Rectal smooth muscle tissue (tissue), 1 donor: ENCODE measurements at regions not wholly inside any gene's neighbourhood (a gene's known extent, or its start where the extent isn't known, plus 50 kb on each side); places are given as distances from the start of the nearest gene placed in this dataset.

Source experiments
- H3K27ac ChIP-seq: one replicate; pipeline ENCODE4 v1.7.0; 2013; ENCODE audit warnings: low read depth, low read length, inconsistent platforms
- H3K27me3 ChIP-seq: one replicate; pipeline ENCODE4 v1.7.0; 2013; ENCODE audit warnings: low read length; ENCODE audit not compliant: control insufficient read depth, insufficient read depth
- H3K36me3 ChIP-seq: one replicate; pipeline ENCODE4 v1.7.0; 2013; ENCODE audit warnings: low read length; ENCODE audit not compliant: control insufficient read depth, insufficient read depth
- H3K4me1 ChIP-seq: one replicate; pipeline ENCODE4 v1.7.0; 2013; ENCODE audit warnings: low read length; ENCODE audit not compliant: control insufficient read depth, insufficient read depth
- H3K4me3 ChIP-seq: one replicate; pipeline ENCODE4 v1.7.0; 2013; ENCODE audit warnings: low read length
- H3K9ac ChIP-seq: one replicate; pipeline ENCODE4 v1.7.0; 2013; ENCODE audit warnings: low read length

- H3K27me3 ChIP-seq = no peaks in the 10 kb centered on the region
- no peak overlapping the region for H3K27ac ChIP-seq
- H3K4me1 ChIP-seq = no peaks in the 10 kb centered on the region
- H3K36me3 ChIP-seq = no peaks in the 10 kb centered on the region
- no peak overlapping the region for H3K9ac ChIP-seq
- no peak overlapping the region for H3K4me3 ChIP-seq
Measured at GRCh38 chr15:97014001-97014400, 683.5 kb downstream of the NR2F2 start.

DNA sequence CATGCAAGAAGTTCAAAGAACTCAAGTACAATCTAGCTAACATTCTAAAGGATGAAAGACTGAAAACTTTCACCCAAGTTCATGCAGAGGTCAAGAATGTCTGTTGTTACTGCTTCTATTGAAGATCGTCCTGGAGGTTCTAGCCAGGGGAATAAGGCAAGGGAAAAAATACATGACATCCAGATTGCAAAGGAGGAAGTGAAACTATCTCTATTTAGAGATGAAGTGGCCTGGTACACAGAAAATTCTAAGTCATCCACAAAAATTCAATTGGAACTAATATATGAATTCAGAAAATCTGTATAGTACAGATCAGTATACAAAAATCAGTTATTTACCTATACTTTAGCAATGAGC lies 693.0 kb downstream of the NR2F2 start:
- no peaks in the 10 kb centered on the region for H3K4me1 ChIP-seq

DNA sequence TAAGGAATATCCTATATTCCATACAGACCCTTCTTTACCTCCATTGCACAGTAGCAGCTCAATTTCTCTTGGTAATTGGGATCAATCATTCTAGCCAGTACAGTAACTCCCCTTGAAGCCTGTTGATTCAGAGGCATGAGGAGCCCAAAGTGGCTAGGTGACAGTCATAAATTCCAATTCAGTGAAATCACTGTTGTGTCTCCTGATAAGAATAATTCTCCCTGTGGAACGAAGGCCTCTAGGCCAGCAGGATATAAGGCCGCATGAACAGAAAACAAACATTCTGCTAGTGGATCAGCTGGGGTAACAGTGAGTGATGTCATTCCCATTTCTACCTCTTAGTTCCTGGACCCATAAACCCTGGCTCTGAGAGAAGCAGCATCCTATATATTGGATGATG lies 696.3 kb downstream of the NR2F2 start:
- Histone ChIP-seq H3K4me3 (no peak overlapping the region), H3K27ac (no peak overlapping the region), H3K4me1 (no peaks in the 10 kb centered on the region), H3K27me3 (no peaks in the 10 kb centered on the region), H3K36me3 (no peaks in the 10 kb centered on the region), H3K9ac (no peak overlapping the region)

More for the DNA sequence above, 693.0 kb downstream of the NR2F2 start:
- no peaks in the 10 kb centered on the region for H3K36me3 ChIP-seq
- H3K27ac ChIP-seq = no peak overlapping the region
- H3K4me3 ChIP-seq = no peak overlapping the region
- no peak overlapping the region for H3K9ac ChIP-seq
- H3K27me3 ChIP-seq = no peaks in the 10 kb centered on the region

DNA sequence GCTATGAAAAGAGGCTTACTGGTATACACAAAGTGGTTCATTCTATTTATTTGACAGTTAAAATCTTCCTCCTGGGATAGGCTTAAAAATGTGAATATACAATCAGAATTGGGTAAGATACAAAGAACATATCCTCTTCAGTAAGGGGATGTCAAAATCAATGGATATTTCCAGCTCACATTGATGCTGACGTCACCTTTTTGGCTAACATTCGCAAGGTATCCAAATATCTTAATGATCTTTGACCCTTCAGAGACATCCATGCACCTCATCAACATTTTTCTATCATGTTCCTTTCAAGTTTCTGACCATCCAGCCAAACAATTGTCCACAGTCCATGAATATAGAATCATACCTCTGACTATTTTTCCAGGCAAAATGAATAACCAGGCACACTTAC lies 697.3 kb downstream of the NR2F2 start:
- H3K27me3 ChIP-seq = no peaks in the 10 kb centered on the region
- no peaks in the 10 kb centered on the region for H3K36me3 ChIP-seq
- no peak overlapping the region for H3K9ac ChIP-seq
- H3K4me1 ChIP-seq = no peaks in the 10 kb centered on the region
- no peak overlapping the region for H3K4me3 ChIP-seq
- no peak overlapping the region for H3K27ac ChIP-seq

GRCh38 chr15:97030251-97030650 lies 699.8 kb downstream of the NR2F2 start:
- Histone ChIP-seq H3K9ac (no peak overlapping the region), H3K27ac (no peak overlapping the region), H3K4me1 (no peaks in the 10 kb centered on the region), H3K4me3 (no peak overlapping the region), H3K27me3 (no peaks in the 10 kb centered on the region), H3K36me3 (no peaks in the 10 kb centered on the region)

DNA sequence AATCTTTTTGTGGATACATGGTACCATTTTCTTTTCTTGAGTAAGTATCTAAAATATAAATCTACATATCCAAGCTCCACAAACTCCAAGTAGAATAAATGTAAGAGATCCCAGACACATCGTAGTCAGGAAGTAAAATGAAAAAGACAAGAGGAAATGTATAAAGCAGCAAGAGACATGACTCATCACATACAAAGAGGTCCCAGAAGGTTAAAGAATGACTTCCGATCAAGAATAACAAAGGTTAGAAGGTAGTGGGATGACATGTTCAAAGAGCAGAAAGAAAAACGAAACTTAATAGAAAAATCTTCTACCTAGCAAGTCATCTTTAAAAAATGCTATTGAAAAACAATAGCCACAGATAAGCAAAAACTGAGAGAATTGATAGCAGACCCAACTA lies 705.8 kb downstream of the NR2F2 start:
- Histone ChIP-seq H3K4me1 (no peaks in the 10 kb centered on the region), H3K4me3 (no peak overlapping the region), H3K27ac (no peak overlapping the region)

DNA sequence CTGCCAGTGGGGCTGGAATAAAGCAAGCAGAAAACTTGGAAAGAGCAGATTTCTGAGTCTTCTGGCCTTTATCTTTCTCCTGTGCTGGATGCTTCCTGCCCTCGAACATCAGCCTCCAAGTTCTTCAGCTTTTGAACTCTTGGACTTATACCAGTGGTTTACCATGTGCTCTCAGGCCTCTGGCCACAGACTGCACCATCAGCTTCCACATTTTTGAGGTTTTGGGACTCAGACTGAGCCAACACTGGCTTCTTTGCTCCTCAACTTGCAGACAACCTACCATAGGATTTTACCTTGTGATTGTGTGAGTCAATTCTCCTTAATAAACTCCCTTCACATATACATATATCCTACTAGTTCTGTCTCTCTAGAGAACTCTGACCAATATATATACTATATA lies 706.6 kb downstream of the NR2F2 start:
- Histone ChIP-seq H3K27me3 (no peaks in the 10 kb centered on the region), H3K9ac (no peak overlapping the region), H3K4me3 (no peak overlapping the region), H3K27ac (no peak overlapping the region), H3K4me1 (no peaks in the 10 kb centered on the region), H3K36me3 (no peaks in the 10 kb centered on the region)

More for the DNA sequence above, 705.8 kb downstream of the NR2F2 start:
- H3K36me3 ChIP-seq = no peaks in the 10 kb centered on the region
- no peak overlapping the region for H3K9ac ChIP-seq
- H3K27me3 ChIP-seq = no peaks in the 10 kb centered on the region

DNA sequence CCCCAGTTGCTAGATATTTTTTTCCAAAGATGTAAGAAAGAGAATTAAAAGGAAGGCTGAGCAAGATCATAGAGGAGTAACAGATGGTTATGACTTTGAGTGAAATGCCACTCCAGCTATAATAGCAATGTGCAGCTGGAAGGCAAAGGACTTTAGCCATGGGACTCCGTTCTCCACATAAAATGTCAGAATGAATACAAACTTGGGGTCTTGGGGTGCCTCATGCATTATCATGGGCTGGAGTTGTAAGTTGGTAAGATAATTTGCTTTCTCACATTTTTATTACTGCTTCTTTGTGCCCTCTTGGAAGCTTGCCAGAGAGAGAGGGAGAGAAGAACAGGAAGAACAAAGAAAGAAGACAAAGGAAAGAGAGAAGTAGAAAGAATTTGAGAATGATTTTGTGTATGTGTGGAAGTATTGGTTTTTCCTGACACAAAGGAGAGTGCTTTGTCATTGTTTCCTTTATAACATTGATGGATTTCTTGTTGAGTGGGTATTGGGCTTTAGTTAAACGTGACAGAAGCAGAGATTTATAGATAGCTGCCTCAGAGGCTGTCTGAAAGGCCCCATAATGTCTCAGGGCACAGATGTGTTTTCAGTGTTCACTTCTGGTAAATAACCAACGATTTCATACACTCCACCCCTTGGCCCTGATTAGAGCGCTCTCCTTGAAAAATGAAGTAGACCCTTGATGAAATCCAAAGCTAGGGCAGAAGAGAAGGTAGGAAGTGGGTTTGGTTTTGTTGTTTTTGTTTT lies 715.3 kb downstream of the NR2F2 start:
- Histone ChIP-seq H3K4me3 (no peak overlapping the region), H3K36me3 (no peaks in the 10 kb centered on the region), H3K27me3 (no peaks in the 10 kb centered on the region), H3K27ac (no peak overlapping the region), H3K4me1 (no peaks in the 10 kb centered on the region), H3K9ac (no peak overlapping the region)

DNA sequence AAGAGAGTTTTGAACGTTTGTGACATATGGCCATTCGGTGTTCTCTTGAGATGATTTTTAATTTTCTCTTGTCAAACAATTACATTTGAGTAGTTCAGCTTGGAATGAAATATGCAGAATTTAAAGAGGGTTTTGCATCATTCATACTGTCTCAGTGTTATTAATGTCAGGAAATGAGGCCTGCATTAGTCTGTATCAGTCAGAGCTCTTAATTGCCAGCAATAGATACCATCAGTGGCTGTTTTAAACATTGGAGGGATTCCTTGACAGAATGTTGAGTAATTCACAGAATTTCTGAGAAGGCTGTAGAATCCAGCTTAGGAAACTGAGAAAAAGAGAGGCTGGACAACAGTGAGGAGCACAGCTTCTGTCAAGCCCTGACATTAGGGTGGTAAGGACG lies 722.0 kb downstream of the NR2F2 start:
- H3K27me3 ChIP-seq = no peaks in the 10 kb centered on the region
- H3K9ac ChIP-seq = no peak overlapping the region
- H3K36me3 ChIP-seq = no peaks in the 10 kb centered on the region
- no peak overlapping the region for H3K4me3 ChIP-seq
- no peak overlapping the region for H3K27ac ChIP-seq
- no peaks in the 10 kb centered on the region for H3K4me1 ChIP-seq

DNA sequence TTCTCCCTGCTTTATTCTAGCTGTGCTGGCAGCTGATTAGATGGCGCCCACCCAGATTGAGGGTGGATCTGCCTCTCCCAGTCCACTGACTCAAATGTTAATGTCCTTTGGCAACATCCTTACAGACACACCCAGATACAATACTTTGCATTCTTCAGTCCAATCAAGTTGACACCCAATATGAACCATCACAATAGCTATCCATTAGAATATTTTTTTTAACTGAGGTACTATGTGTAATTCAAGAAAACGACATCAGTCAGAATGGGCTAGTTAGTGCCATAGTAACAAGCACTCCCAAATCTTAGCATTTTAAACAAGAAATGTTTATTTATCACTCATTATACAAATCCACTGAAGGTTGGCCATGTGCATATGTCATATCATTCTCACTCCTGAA lies 723.1 kb downstream of the NR2F2 start:
- Histone ChIP-seq H3K27ac (no peak overlapping the region), H3K27me3 (no peaks in the 10 kb centered on the region), H3K4me1 (no peaks in the 10 kb centered on the region), H3K36me3 (no peaks in the 10 kb centered on the region), H3K4me3 (no peak overlapping the region), H3K9ac (no peak overlapping the region)

GRCh38 chr15:97057503-97057902 lies 727.0 kb downstream of the NR2F2 start:
- no peak overlapping the region for H3K27ac ChIP-seq
- no peak overlapping the region for H3K4me3 ChIP-seq
- no peak overlapping the region for H3K9ac ChIP-seq
- H3K27me3 ChIP-seq = no peaks in the 10 kb centered on the region
- no peaks in the 10 kb centered on the region for H3K4me1 ChIP-seq
- no peaks in the 10 kb centered on the region for H3K36me3 ChIP-seq

DNA sequence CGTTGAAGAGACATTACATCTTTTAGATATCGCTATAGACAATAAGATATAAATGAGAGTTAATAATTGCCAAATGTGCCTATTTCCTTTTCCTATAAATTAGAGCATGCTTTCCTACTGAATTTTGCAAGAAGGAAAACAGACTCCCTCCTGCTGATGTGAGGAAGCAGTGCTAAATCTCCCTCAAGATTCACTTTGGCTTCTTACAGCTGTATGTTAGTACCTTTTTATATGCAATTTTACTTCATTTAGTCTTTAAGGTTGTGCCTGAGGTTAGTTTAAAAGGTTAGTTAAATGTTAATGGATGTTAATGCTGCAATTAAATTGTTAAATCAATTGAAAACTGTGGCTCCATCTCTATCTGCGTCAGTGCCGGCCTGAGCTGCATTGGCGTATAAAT lies 728.8 kb downstream of the NR2F2 start:
- H3K27ac ChIP-seq = no peak overlapping the region
- no peak overlapping the region for H3K9ac ChIP-seq
- no peak overlapping the region for H3K4me3 ChIP-seq

GRCh38 chr15:97061392-97061791 lies 730.9 kb downstream of the NR2F2 start:
- no peaks in the 10 kb centered on the region for H3K27me3 ChIP-seq
- H3K36me3 ChIP-seq = no peaks in the 10 kb centered on the region
- no peak overlapping the region for H3K4me3 ChIP-seq
- H3K27ac ChIP-seq = no peak overlapping the region
- H3K9ac ChIP-seq = no peak overlapping the region
- H3K4me1 ChIP-seq = no peaks in the 10 kb centered on the region

More for the DNA sequence above, 728.8 kb downstream of the NR2F2 start:
- no peaks in the 10 kb centered on the region for H3K4me1 ChIP-seq
- H3K27me3 ChIP-seq = no peaks in the 10 kb centered on the region
- H3K36me3 ChIP-seq = no peaks in the 10 kb centered on the region
